Neural progenitor cell (in vitro differentiated cells): ENCODE measurements at regions not wholly inside any gene's neighbourhood (a gene's known extent, or its start where the extent isn't known, plus 50 kb on each side); places are given as distances from the start of the nearest gene placed in this dataset.

ENCODE experiments used
- CTCF ChIP-seq: fragments of 200-600 bp; sonication (generic); IDR thresholded peaks from 2 replicates; pipeline ENCODE4 v1.5.1; 2017; ENCODE audit warnings: antibody characterized with exemption, mild to moderate bottlenecking
- EZH2 ChIP-seq: fragments of 200-600 bp; sonication (generic); IDR thresholded peaks from 2 replicates; pipeline ENCODE4 v1.6.1; 2017; ENCODE audit warnings: antibody characterized with exemption, mild to moderate bottlenecking, moderate library complexity
- EZH2phosphoT487 ChIP-seq: fragments of 200-600 bp; sonication (generic); IDR thresholded peaks from 2 replicates; pipeline ENCODE4 v1.6.1; 2017; ENCODE audit warnings: antibody characterized with exemption

- TF ChIP-seq CTCF (no peak), EZH2phosphoT487 (no peak), EZH2 (no peak)
These were observed 220.8 kb downstream of the SNX18 start for GRCh38 chr5:54738118-54738972.
